ENCODE measurements at regions not wholly inside any gene's neighbourhood (a gene's known extent, or its start where the extent isn't known, plus 50 kb on each side); places are given as distances from the start of the nearest gene placed in this dataset.
"Not testable (repeated sequence)": the region's sequence is repeated elsewhere in the genome, so short reads cannot be mapped to it uniquely, and the experiment has no call there.

- no CpG with 5 or more reads among the region's 3 CpGs for WGBS (ENCODE audit: insufficient coverage)
- CTCF ChIA-PET; H3K36me3 ChIP-seq (ENCODE audit: control insufficient read depth in 2 of 2, extremely low read depth in 1 of 2, insufficient read depth in 1 of 2, low read length in 1 of 2); H3K9me3 ChIP-seq; H3K4me3 Mint-ChIP-seq; H3K4me1 Mint-ChIP-seq; H3K27me3 Mint-ChIP-seq; H3K27ac ChIP-seq (ENCODE audit: low read length); H3K4me1 ChIP-seq (ENCODE audit: control insufficient read depth in 1 of 2, extremely low read depth in 1 of 2, insufficient read depth in 2 of 2, low read length in 2 of 2); H3K9me3 Mint-ChIP-seq; DNase-seq; H3K4me3 ChIP-seq (ENCODE audit: control insufficient read depth in 1 of 2, extremely low read depth in 1 of 2, low read length in 1 of 2); H3K36me3 Mint-ChIP-seq; H3K27me3 ChIP-seq (replicated peaks in 1 of 2; ENCODE audit: control insufficient read depth in 2 of 2, extremely low read depth in 1 of 2, insufficient read depth in 2 of 2, low read length in 1 of 2); POLR2A ChIA-PET: not testable (repeated sequence)
- peak overlapping the region in 1 of 2 donors; percentile 28 for H3K27ac Mint-ChIP-seq
- ATAC-seq (replicated peaks in 1 of 4), result peak in 1 of 4 experiments; percentile 31
Measured at GRCh38 chr9:66701411-66702377, 198.8 kb upstream of the ZNF658 start.

DNA sequence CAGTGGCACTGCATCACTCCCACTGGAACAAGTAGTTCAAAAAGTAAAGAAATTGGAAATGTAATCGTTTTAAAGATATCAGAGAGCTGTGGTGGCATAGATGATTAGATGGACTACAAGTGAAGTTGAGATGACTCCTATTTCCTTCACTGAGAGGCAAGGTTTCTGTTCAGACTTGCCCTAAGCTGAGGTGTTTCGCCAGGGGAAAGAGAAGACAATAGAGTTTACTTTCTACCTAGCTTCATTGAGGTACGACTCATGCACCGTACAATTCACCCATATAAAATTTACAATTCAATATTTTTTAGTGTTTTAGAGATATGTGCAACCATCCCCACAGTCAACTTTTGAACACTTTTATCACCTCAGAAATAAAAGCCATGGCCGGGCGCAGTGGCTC is 189.0 kb upstream of the ZNF658 start:
- H3K9me3 Mint-ChIP-seq; H3K4me1 ChIP-seq (ENCODE audit: control insufficient read depth in 1 of 2, extremely low read depth in 1 of 2, insufficient read depth in 2 of 2, low read length in 2 of 2); H3K27ac ChIP-seq (ENCODE audit: low read length); H3K27me3 Mint-ChIP-seq; H3K9me3 ChIP-seq; POLR2A ChIA-PET; ATAC-seq (replicated peaks in 1 of 4); H3K36me3 ChIP-seq (ENCODE audit: control insufficient read depth in 2 of 2, extremely low read depth in 1 of 2, insufficient read depth in 1 of 2, low read length in 1 of 2); H3K27me3 ChIP-seq (replicated peaks in 1 of 2; ENCODE audit: control insufficient read depth in 2 of 2, extremely low read depth in 1 of 2, insufficient read depth in 2 of 2, low read length in 1 of 2); H3K4me3 ChIP-seq (ENCODE audit: control insufficient read depth in 1 of 2, extremely low read depth in 1 of 2, low read length in 1 of 2); CTCF ChIA-PET; H3K27ac Mint-ChIP-seq; H3K36me3 Mint-ChIP-seq; H3K4me3 Mint-ChIP-seq; DNase-seq; H3K4me1 Mint-ChIP-seq: not testable (repeated sequence)
- no CpG with 5 or more reads among the region's 6 CpGs for WGBS (ENCODE audit: insufficient coverage)

GRCh38 chr9:66712870-66713269 is 187.7 kb upstream of the ZNF658 start:
- H3K4me1 Mint-ChIP-seq; H3K27me3 ChIP-seq (replicated peaks in 1 of 2; ENCODE audit: control insufficient read depth in 2 of 2, extremely low read depth in 1 of 2, insufficient read depth in 2 of 2, low read length in 1 of 2); H3K36me3 Mint-ChIP-seq; H3K27me3 Mint-ChIP-seq; H3K36me3 ChIP-seq (ENCODE audit: control insufficient read depth in 2 of 2, extremely low read depth in 1 of 2, insufficient read depth in 1 of 2, low read length in 1 of 2); POLR2A ChIA-PET; ATAC-seq (replicated peaks in 1 of 4); H3K4me1 ChIP-seq (ENCODE audit: control insufficient read depth in 1 of 2, extremely low read depth in 1 of 2, insufficient read depth in 2 of 2, low read length in 2 of 2); H3K27ac ChIP-seq (ENCODE audit: low read length); H3K27ac Mint-ChIP-seq; H3K9me3 Mint-ChIP-seq; H3K9me3 ChIP-seq; H3K4me3 ChIP-seq (ENCODE audit: control insufficient read depth in 1 of 2, extremely low read depth in 1 of 2, low read length in 1 of 2); DNase-seq; H3K4me3 Mint-ChIP-seq; CTCF ChIA-PET: not testable (repeated sequence)
- WGBS (ENCODE audit: insufficient coverage), result no CpG with 5 or more reads among the region's 1 CpG

GRCh38 chr9:66713552-66713951 is 187.0 kb upstream of the ZNF658 start:
- POLR2A ChIA-PET; H3K4me3 ChIP-seq (ENCODE audit: control insufficient read depth in 1 of 2, extremely low read depth in 1 of 2, low read length in 1 of 2); H3K36me3 ChIP-seq (ENCODE audit: control insufficient read depth in 2 of 2, extremely low read depth in 1 of 2, insufficient read depth in 1 of 2, low read length in 1 of 2); H3K27ac ChIP-seq (ENCODE audit: low read length); H3K9me3 ChIP-seq; H3K27me3 ChIP-seq (replicated peaks in 1 of 2; ENCODE audit: control insufficient read depth in 2 of 2, extremely low read depth in 1 of 2, insufficient read depth in 2 of 2, low read length in 1 of 2); DNase-seq; H3K4me3 Mint-ChIP-seq; H3K4me1 Mint-ChIP-seq; H3K27me3 Mint-ChIP-seq; H3K27ac Mint-ChIP-seq; H3K4me1 ChIP-seq (ENCODE audit: control insufficient read depth in 1 of 2, extremely low read depth in 1 of 2, insufficient read depth in 2 of 2, low read length in 2 of 2); H3K36me3 Mint-ChIP-seq; ATAC-seq (replicated peaks in 1 of 4); H3K9me3 Mint-ChIP-seq; CTCF ChIA-PET: not testable (repeated sequence)
- WGBS (ENCODE audit: insufficient coverage), result no CpG with 5 or more reads among the region's 8 CpGs

DNA sequence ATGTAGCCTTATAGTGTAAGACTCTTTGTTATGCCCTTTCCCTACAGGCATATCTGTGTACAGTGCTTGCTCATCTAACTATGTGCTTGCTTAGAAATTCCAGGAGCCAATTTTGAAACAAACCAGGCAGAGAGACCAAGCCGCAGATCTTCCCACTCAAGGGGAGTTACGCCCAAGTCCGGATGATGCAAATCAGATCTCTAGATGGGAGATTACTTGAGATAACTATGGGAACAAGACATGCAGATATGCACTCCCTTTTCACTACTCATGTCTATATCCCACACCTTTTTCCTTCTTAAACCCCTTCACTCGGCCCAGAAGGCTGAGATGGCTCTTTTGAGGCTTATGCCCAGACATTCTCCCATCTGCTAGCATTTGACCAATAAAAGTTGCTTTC is 179.7 kb upstream of the ZNF658 start:
- H3K27ac Mint-ChIP-seq; H3K4me3 Mint-ChIP-seq; H3K4me1 Mint-ChIP-seq; H3K4me3 ChIP-seq (ENCODE audit: control insufficient read depth in 1 of 2, extremely low read depth in 1 of 2, low read length in 1 of 2); DNase-seq; H3K9me3 Mint-ChIP-seq; H3K27me3 ChIP-seq (replicated peaks in 1 of 2; ENCODE audit: control insufficient read depth in 2 of 2, extremely low read depth in 1 of 2, insufficient read depth in 2 of 2, low read length in 1 of 2); H3K27me3 Mint-ChIP-seq; CTCF ChIA-PET; POLR2A ChIA-PET; H3K36me3 Mint-ChIP-seq; H3K27ac ChIP-seq (ENCODE audit: low read length); H3K4me1 ChIP-seq (ENCODE audit: control insufficient read depth in 1 of 2, extremely low read depth in 1 of 2, insufficient read depth in 2 of 2, low read length in 2 of 2); H3K9me3 ChIP-seq; ATAC-seq (replicated peaks in 1 of 4); H3K36me3 ChIP-seq (ENCODE audit: control insufficient read depth in 2 of 2, extremely low read depth in 1 of 2, insufficient read depth in 1 of 2, low read length in 1 of 2): not testable (repeated sequence)
- no CpG with 5 or more reads among the region's 4 CpGs for WGBS (ENCODE audit: insufficient coverage)

- H3K36me3 Mint-ChIP-seq; DNase-seq; H3K9me3 ChIP-seq; H3K4me3 ChIP-seq (ENCODE audit: control insufficient read depth in 1 of 2, extremely low read depth in 1 of 2, low read length in 1 of 2); H3K27me3 Mint-ChIP-seq; H3K36me3 ChIP-seq (ENCODE audit: control insufficient read depth in 2 of 2, extremely low read depth in 1 of 2, insufficient read depth in 1 of 2, low read length in 1 of 2); H3K4me3 Mint-ChIP-seq; H3K9me3 Mint-ChIP-seq; H3K27me3 ChIP-seq (replicated peaks in 1 of 2; ENCODE audit: control insufficient read depth in 2 of 2, extremely low read depth in 1 of 2, insufficient read depth in 2 of 2, low read length in 1 of 2); H3K27ac ChIP-seq (ENCODE audit: low read length); CTCF ChIA-PET; H3K4me1 ChIP-seq (ENCODE audit: control insufficient read depth in 1 of 2, extremely low read depth in 1 of 2, insufficient read depth in 2 of 2, low read length in 2 of 2); POLR2A ChIA-PET; H3K27ac Mint-ChIP-seq; ATAC-seq (replicated peaks in 1 of 4); H3K4me1 Mint-ChIP-seq: not testable (repeated sequence)
Measured at GRCh38 chr9:66727540-66727939, 173.0 kb upstream of the ZNF658 start.

DNA sequence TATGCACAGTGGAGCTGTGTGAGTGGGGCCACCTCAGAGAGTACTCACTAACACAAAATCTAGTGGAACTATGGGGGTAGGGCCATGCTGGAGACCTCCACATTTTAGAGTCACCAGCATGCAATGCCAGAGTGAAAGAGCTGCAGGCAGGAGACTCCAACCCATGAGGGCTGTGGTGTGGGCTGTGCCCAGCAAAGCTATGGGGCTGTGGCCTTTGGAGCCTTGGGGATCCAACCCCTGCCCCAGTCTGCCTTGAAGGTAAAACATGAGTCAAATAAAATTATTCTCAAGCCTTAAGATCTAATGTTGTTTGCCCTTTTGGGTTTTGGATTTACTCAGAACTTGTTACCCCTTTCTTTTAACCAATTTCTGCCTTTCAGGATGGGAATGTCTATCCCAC is 163.8 kb upstream of the ZNF658 start:
- H3K27ac ChIP-seq (ENCODE audit: low read length); H3K36me3 Mint-ChIP-seq; ATAC-seq (replicated peaks in 1 of 4); H3K27me3 ChIP-seq (replicated peaks in 1 of 2; ENCODE audit: control insufficient read depth in 2 of 2, extremely low read depth in 1 of 2, insufficient read depth in 2 of 2, low read length in 1 of 2); H3K4me3 ChIP-seq (ENCODE audit: control insufficient read depth in 1 of 2, extremely low read depth in 1 of 2, low read length in 1 of 2); H3K27me3 Mint-ChIP-seq; H3K36me3 ChIP-seq (ENCODE audit: control insufficient read depth in 2 of 2, extremely low read depth in 1 of 2, insufficient read depth in 1 of 2, low read length in 1 of 2); CTCF ChIA-PET; H3K4me1 ChIP-seq (ENCODE audit: control insufficient read depth in 1 of 2, extremely low read depth in 1 of 2, insufficient read depth in 2 of 2, low read length in 2 of 2); H3K27ac Mint-ChIP-seq; H3K4me3 Mint-ChIP-seq; H3K9me3 Mint-ChIP-seq; POLR2A ChIA-PET; H3K4me1 Mint-ChIP-seq; DNase-seq; H3K9me3 ChIP-seq: not testable (repeated sequence)
